B cell (primary cell): ENCODE measurements at regions not wholly inside any gene's neighbourhood (a gene's known extent, or its start where the extent isn't known, plus 50 kb on each side); places are given as distances from the start of the nearest gene placed in this dataset.

Source experiments
- ATAC-seq: fragments of 200-7000 bp; cut with Tn5 transposase; one replicate; pipeline ENCODE4 v1.10.0; 2021; ENCODE audit warnings: low read depth, mild to moderate bottlenecking, moderate number of reproducible peaks, moderate library complexity
- CTCF ChIA-PET: fragments of 350-600 bp; sonication (Branson Sonifier 250); formaldehyde crosslinking; loops from one replicate; lab custom pipeline; 2021; ENCODE audit warnings: antibody characterized with exemption, inconsistent platforms; lab: Charles Lee
- POLR2A ChIA-PET: fragments of 350-600 bp; sonication (Branson Sonifier 250); formaldehyde crosslinking; loops from one replicate; lab custom pipeline; 2021; ENCODE audit warnings: antibody characterized with exemption; lab: Charles Lee
- DNase-seq: peaks from one replicate; pipeline ENCODE4 v3.0.0; 2013
- H2AFZ ChIP-seq: 2 replicates; pipeline ENCODE4 v1.6.1; 2012; ENCODE audit warnings: mild to moderate bottlenecking, low read depth, low read length; ENCODE audit not compliant: insufficient read depth, poor library complexity, severe bottlenecking
- H3K27ac ChIP-seq, 2 donors: 1 replicate in 1 of 2; 2 replicates in 1 of 2; pipeline ENCODE4 v1.5.1; 2012 to 2013; ENCODE audit warnings: low read length in 2 of 2, mild to moderate bottlenecking in 2 of 2, moderate library complexity in 1 of 2
- H3K27me3 ChIP-seq, 4 experiments: fragments of 200-600 bp in 1 of 4; sonication (generic) in 1 of 4; replicated peaks in 1 of 4; 1 replicate in 2 of 4; 2 replicates in 2 of 4; pipeline versions ENCODE4 v1.6.1 to v1.7.0; 2013 to 2016; ENCODE audit warnings: low read length in 3 of 4, mild to moderate bottlenecking in 2 of 4, mixed read lengths in 1 of 4, moderate library complexity in 1 of 4; ENCODE audit not compliant: insufficient read depth in 4 of 4, control insufficient read depth in 3 of 4; ENCODE audit errors: control extremely low read depth in 1 of 4
- H3K36me3 ChIP-seq, 2 experiments: replicated peaks in 1 of 2; 1 replicate in 1 of 2; 2 replicates in 1 of 2; pipeline versions ENCODE4 v1.6.1 to v1.7.1; 2013; ENCODE audit warnings: low read length in 1 of 2; ENCODE audit not compliant: insufficient read depth in 2 of 2, control insufficient read depth in 1 of 2; ENCODE audit errors: control extremely low read depth in 1 of 2, extremely low read depth in 1 of 2
- H3K4me1 ChIP-seq, 2 donors: fragments of 200-600 bp in 1 of 2; sonication (generic) in 1 of 2; 1 replicate in 1 of 2; 2 replicates in 1 of 2; pipeline versions ENCODE4 v1.5.1 to v1.6.1; 2013 to 2017; ENCODE audit warnings: low read length in 2 of 2; ENCODE audit not compliant: control insufficient read depth in 2 of 2, insufficient read depth in 2 of 2
- H3K4me2 ChIP-seq: replicated peaks from 2 replicates; pipeline ENCODE3; 2012; ENCODE audit warnings: mild to moderate bottlenecking, low read depth, low read length; ENCODE audit not compliant: poor library complexity, severe bottlenecking
- H3K4me3 ChIP-seq, 5 experiments: fragments of 200-600 bp in 1 of 5; sonication (generic) in 1 of 5; 1 replicate in 3 of 5; 2 replicates in 2 of 5; pipeline versions ENCODE4 v1.5.1 to v1.7.0; 2011 to 2016; ENCODE audit warnings: low read length in 4 of 5, mild to moderate bottlenecking in 4 of 5, low read depth in 2 of 5, control low read depth in 1 of 5, moderate library complexity in 1 of 5; ENCODE audit not compliant: insufficient read depth in 1 of 5; ENCODE audit errors: control extremely low read depth in 1 of 5, extremely low read depth in 1 of 5
- H3K79me2 ChIP-seq: fragments of 200-600 bp; sonication (generic); one replicate; pipeline ENCODE4 v1.6.0; 2016; ENCODE audit warnings: low read length; ENCODE audit not compliant: control insufficient read depth, insufficient read depth
- H3K9ac ChIP-seq: fragments of 200-600 bp; sonication (generic); 2 replicates; pipeline ENCODE4 v1.6.1; 2017; ENCODE audit warnings: mild to moderate bottlenecking, low read length, moderate library complexity
- H3K9me3 ChIP-seq, 3 donors: one replicate each; pipeline versions ENCODE4 v1.6.1 to v1.7.1; 2013; ENCODE audit warnings: low read length in 2 of 3; ENCODE audit not compliant: control insufficient read depth in 2 of 3, insufficient read depth in 1 of 3; ENCODE audit errors: control extremely low read depth in 1 of 3
- H4K20me1 ChIP-seq: 2 replicates; pipeline ENCODE4 v1.6.0; 2012; ENCODE audit warnings: mild to moderate bottlenecking, low read length; ENCODE audit not compliant: insufficient read depth, control insufficient read depth, poor library complexity, severe bottlenecking
- H3K27ac Mint-ChIP-seq: one replicate; pipeline ENCODE4 v1.8.0; 2021; ENCODE audit warnings: mixed read lengths
- H3K27me3 Mint-ChIP-seq: one replicate; pipeline ENCODE4 v1.8.0; 2021; ENCODE audit warnings: mixed read lengths
- H3K4me1 Mint-ChIP-seq: one replicate; pipeline ENCODE4 v1.8.0; 2021; ENCODE audit warnings: mixed read lengths
- H3K4me3 Mint-ChIP-seq: one replicate; pipeline ENCODE4 v1.8.0; 2021; ENCODE audit warnings: mixed read lengths
- H3K9me3 Mint-ChIP-seq: one replicate; pipeline ENCODE4 v1.8.0; 2022; ENCODE audit warnings: mixed read lengths; ENCODE audit not compliant: insufficient read depth
- CTCF ChIP-seq: fragments of 200-600 bp; IDR thresholded peaks from one replicate; pipeline ENCODE4 v1.8.0; 2022; ENCODE audit warnings: antibody characterized with exemption, mild to moderate bottlenecking
- EZH2 ChIP-seq: IDR thresholded peaks from 2 replicates; pipeline ENCODE4 v1.6.1; 2012; ENCODE audit warnings: borderline replicate concordance, low read depth, mild to moderate bottlenecking, moderate library complexity, low read length; ENCODE audit not compliant: insufficient read depth, poor library complexity, severe bottlenecking
- WGBS: methylation state at CpG from one replicate; pipeline ENCODE4 v1.1.5; 2013; ENCODE audit warnings: missing lambda C conversion rate; ENCODE audit not compliant: insufficient coverage; 5-methylcytosine and 5-hydroxymethylcytosine counted together
- intact Hi-C: fragments of 100-400 bp; cut with micrococcal nuclease; formaldehyde crosslinking; loops from one replicate; pipeline ENCODE4 v1.10.0; 2022

- Histone ChIP-seq H3K4me2 (no peak overlapping the region), H3K9me3 (no peaks in the 10 kb centered on the region), H3K27ac (no peak overlapping the region), H3K4me1 (no peaks in the 10 kb centered on the region), H3K36me3 (no peaks in the 10 kb centered on the region), H3K27me3 (no peaks in the 10 kb centered on the region), H3K9ac (no peak overlapping the region), H4K20me1 (no peaks in the 10 kb centered on the region), H3K4me3 (no peak overlapping the region), H3K79me2 (no peaks in the 10 kb centered on the region), H2AFZ (no peak overlapping the region)
- Mint-ChIP-seq H3K4me1 (no peaks in the 10 kb centered on the region), H3K4me3 (no peak overlapping the region), H3K27me3 (no peaks in the 10 kb centered on the region), H3K27ac (no peak overlapping the region), H3K9me3 (no peaks in the 10 kb centered on the region)
- TF ChIP-seq EZH2: no peak
- no peak for TF ChIP-seq CTCF
- ATAC-seq (no peak), DNase-seq (no peak)
- 86% methylated on average over 1 of the region's 7 CpGs for WGBS
- ChIA-PET CTCF (no interaction called here), POLR2A (no interaction called here)
- intact Hi-C loops: no loop called here
These were observed 133.7 kb upstream of the FIBIN start for GRCh38 chr11:26860091-26860780.

- TF ChIP-seq CTCF (no peak), EZH2 (no peak)
- H3K4me1 ChIP-seq: no peaks in the 10 kb centered on the region
- no peak overlapping the region for H3K27ac Mint-ChIP-seq
- H3K9me3 ChIP-seq: no peaks in the 10 kb centered on the region
- no peak overlapping the region for H3K9ac ChIP-seq
- no peak overlapping the region for H3K4me2 ChIP-seq
- H3K4me1 Mint-ChIP-seq: no peaks in the 10 kb centered on the region
- no peak overlapping the region for H3K4me3 ChIP-seq
- ATAC-seq (no peak), DNase-seq (no peak)
- POLR2A ChIA-PET: no interaction called here
- H3K27me3 Mint-ChIP-seq: no peaks in the 10 kb centered on the region
- H3K9me3 Mint-ChIP-seq: no peaks in the 10 kb centered on the region
- CTCF ChIA-PET: no interaction called here
- H2AFZ ChIP-seq: no peak overlapping the region
- H3K79me2 ChIP-seq: no peaks in the 10 kb centered on the region
- no peaks in the 10 kb centered on the region for H4K20me1 ChIP-seq
- H3K36me3 ChIP-seq: no peaks in the 10 kb centered on the region
- no peak overlapping the region for H3K27ac ChIP-seq
- H3K27me3 ChIP-seq: no peaks in the 10 kb centered on the region
- H3K4me3 Mint-ChIP-seq: no peak overlapping the region
- intact Hi-C loops: no loop called here
- WGBS: no CpG with 5 or more reads among the region's 1 CpG
These were observed 133.0 kb upstream of the FIBIN start for GRCh38 chr11:26860895-26861294.
